Omental fat pad (tissue), 3 donors: ENCODE measurements at regions not wholly inside any gene's neighbourhood (a gene's known extent, or its start where the extent isn't known, plus 50 kb on each side); places are given as distances from the start of the nearest gene placed in this dataset.

Source experiments
- ATAC-seq: fragments of 150-250 bp; one replicate; pipeline ENCODE4 v1.9.1; 2016; ENCODE audit warnings: mild to moderate bottlenecking, moderate library complexity; ENCODE audit not compliant: low FRiP score
- DNase-seq: peaks from one replicate; pipeline ENCODE4 v3.0.0-alpha.2; 2019; ENCODE audit warnings: low spot score
- TF ChIP-seq, protein P1 (sequence below), 3 donors: fragments of 450-650 bp; IDR thresholded peaks; one replicate each; pipeline ENCODE4 v1.5.1; 2016 to 2017; ENCODE audit warnings: antibody characterized with exemption in 3 of 3, mild to moderate bottlenecking in 3 of 3, moderate library complexity in 2 of 3

DNA sequence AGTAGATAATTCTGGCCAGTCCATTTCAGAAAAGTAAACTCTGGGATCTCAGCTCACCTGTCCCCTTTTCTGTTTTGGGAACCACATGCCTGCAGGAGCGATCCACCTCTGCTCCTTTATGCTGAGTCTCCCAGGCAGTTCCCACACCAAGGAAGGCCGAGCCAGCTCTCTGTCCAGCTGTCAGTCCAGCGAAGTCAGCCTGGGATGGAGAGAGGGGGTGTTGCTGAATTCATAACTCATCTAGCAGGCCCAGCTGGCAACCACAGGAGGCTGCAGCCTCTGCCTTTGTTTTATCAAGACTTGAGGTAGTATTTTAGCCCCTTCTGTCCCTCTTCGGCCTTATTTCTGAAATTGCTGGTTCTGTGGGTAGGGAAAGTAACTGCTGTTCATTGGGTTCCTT, 209.9 kb downstream of the ARL4C start:
- DNase-seq (no peak), ATAC-seq (no peak)
- TF ChIP-seq, protein P1, sequence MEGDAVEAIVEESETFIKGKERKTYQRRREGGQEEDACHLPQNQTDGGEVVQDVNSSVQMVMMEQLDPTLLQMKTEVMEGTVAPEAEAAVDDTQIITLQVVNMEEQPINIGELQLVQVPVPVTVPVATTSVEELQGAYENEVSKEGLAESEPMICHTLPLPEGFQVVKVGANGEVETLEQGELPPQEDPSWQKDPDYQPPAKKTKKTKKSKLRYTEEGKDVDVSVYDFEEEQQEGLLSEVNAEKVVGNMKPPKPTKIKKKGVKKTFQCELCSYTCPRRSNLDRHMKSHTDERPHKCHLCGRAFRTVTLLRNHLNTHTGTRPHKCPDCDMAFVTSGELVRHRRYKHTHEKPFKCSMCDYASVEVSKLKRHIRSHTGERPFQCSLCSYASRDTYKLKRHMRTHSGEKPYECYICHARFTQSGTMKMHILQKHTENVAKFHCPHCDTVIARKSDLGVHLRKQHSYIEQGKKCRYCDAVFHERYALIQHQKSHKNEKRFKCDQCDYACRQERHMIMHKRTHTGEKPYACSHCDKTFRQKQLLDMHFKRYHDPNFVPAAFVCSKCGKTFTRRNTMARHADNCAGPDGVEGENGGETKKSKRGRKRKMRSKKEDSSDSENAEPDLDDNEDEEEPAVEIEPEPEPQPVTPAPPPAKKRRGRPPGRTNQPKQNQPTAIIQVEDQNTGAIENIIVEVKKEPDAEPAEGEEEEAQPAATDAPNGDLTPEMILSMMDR (IDR thresholded peaks at IDR 0.05), result no peak

DNA sequence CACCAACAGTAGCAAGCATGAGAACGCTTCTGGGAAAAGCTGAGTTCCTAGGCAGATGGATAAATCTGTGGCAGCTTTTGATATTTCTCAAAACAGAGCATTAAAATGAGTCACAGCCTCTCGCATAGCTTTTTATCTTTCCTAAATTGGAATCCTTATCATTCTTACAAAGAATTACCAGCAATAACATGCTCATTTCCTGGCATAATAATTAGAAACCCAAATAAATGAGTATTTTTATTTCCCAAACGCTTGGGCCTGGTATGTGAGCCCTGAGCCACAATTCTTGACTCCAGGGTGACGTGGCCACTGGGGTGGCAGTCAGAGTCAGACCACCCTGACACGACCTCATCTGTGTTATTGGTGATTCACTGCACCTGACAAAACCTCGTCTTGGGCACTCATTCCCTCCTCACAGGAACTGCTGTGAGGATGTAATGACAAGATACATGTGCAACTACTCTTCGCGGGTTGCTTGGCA, 210.7 kb downstream of the ARL4C start:
- DNase-seq (no peak), ATAC-seq (peak; percentile 72)
- TF ChIP-seq, protein P1 (IDR thresholded peaks at IDR 0.05), result no peak

DNA sequence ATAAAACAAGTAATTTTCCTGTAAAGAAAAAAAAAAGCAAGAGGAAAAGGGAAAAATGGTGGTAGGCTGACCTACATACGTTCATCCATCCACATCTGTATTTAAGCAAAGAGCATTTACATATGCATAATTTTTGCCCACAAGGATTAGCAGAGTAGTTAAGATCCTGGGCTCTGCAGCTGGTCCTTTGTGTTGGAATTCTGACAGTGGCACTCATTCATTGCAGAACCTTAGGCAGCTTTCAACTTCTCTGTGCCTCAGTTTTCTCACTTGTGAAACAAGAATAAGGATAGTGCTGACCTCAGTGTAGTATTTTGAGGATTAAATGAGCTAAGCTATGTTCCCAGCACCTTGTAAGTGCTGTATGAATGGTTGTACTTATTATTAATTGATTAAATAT, 211.3 kb downstream of the ARL4C start:
- TF ChIP-seq, protein P1 (IDR thresholded peaks at IDR 0.05), result no peak
- no peak for ATAC-seq

DNA sequence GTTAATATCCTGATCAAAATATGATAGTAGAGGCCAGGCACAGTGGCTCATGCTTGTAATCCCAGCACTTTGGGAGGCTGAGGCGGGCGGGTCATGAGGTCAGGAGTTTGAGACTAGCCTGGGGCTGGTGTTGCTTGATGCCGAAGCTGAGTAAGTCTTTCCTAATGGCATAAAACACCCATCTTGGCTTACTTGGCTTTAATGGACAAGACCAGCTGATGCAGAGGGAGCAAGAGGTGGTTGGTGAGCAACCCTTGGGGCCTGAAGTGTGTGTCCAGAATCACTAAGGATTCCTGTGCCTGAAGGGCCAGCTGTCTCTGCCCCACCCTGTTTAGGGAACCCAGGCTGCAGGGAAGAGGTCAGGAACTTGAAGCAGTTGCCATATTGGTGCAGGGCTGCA, 217.2 kb downstream of the ARL4C start:
- DNase-seq (no peak), ATAC-seq (no peak)
- TF ChIP-seq, protein P1 (IDR thresholded peaks at IDR 0.05), result no peak

More for the DNA sequence above, 211.3 kb downstream of the ARL4C start:
- no peak for DNase-seq

DNA sequence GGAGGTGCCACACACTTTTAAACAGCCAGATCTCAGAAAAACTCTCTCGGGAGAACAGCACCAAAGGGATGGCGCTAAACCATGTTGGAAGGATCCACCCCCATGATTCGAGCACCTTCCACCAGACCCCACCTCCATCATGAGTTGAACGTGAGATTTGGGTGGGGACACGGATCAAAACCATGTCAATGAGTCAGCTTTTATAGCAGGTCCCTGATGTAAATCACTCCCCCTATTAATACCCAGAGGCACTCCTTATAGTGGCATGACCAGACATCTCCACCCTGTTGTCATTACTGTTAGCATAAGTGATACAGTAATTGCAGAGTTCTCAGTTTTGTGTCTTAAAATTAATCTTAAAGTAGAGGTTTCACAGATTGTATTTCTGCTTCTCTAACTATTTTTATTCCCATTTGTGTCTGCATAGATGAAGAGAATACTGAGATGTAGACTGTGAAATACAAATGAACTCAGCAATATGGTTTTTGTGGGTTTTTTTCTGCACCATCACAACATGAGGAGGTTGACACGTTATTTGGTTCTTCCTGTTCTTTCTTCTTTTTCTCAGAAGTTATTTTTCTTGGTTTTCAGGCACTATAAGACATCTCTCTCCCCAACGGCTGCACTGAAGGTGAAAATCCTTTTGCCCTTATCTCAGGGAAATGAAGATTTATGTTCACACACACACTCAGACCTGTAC, 218.2 kb downstream of the ARL4C start:
- DNase-seq, result no peak
- no peak for ATAC-seq
- TF ChIP-seq, protein P1 (IDR thresholded peaks at IDR 0.05), result no peak

DNA sequence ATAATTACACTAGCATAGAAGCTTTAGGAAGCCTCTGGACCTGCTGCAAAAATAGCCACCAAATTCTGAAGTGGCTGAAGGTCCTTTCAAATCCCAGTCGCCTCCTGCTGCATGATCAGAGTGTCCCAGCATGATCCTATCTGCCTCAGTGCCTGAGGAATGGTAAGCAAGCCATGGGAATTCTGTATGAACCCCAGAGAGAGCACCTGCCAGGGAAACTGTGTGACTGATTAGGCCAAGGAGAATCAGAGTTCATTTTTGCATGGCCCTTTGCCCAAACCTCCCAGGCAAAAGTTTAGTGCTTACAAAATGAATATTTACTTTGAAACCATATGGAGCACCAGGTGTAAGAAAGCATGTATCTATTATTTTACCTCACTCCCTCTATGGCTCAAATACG, 221.4 kb downstream of the ARL4C start:
- ATAC-seq, result no peak
- TF ChIP-seq, protein P1 (IDR thresholded peaks at IDR 0.05), result no peak
- no peak for DNase-seq

DNA sequence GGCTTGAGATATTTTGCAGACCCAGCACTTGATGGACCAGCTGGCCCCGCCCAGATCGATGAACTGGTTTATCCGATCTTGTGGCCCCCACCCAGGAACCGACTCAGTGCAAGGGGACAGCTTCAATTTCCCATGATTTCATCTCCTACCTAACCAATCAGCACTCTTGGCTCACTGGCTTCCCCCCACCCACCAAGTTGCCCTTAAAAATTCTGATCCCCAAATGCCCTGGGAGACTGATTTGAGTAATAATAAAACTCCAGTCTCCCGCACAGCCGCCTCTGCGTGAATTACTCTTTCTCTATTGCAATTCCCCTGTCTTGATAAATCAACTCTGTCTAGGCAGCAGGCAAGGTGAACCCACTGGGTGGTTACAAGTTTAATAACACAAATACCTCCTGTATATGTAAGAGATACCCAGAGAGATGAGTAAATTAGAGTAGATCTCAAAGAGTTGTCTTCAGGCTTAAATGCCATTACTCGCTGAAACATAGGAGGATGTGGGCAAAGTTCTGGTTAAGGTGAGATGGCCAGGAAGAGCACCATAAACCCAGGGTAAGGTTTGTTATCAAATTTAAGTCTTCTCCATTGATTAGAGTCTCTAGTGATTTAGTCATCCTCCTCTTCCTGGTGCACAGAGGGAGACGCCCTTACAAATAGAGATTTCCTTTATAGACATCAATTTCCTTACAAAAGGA, 222.8 kb downstream of the ARL4C start:
- TF ChIP-seq, protein P1 (IDR thresholded peaks at IDR 0.05), result no peak
- ATAC-seq (no peak), DNase-seq (no peak)
